ENCODE measurements at regions not wholly inside any gene's neighbourhood (a gene's known extent, or its start where the extent isn't known, plus 50 kb on each side); places are given as distances from the start of the nearest gene placed in this dataset.

- H3K4me3 Mint-ChIP-seq, result no peak overlapping the region
- H3K36me3 Mint-ChIP-seq (ENCODE audit: low read depth), result no peaks in the 10 kb centered on the region
- no peaks in the 10 kb centered on the region for H3K9me3 Mint-ChIP-seq
- DNase-seq, result no peak
- H3K27me3 Mint-ChIP-seq (ENCODE audit: low read depth), result no peaks in the 10 kb centered on the region
- CTCF ChIA-PET, result interaction anchor here (0.6 to 1.4 kb wide), 4 partner anchors 19 to 102 kb away, joined by 3 to 4 read pairs (median 4); no protein-coding TSS in a partner anchor
- H3K27ac Mint-ChIP-seq, result no peak overlapping the region
- H3K4me1 Mint-ChIP-seq (ENCODE audit: low read depth), result no peaks in the 10 kb centered on the region
- intact Hi-C loops (cut with micrococcal nuclease), result no loop called here
These were observed 67.3 kb upstream of the ZFR start for GRCh38 chr5:32511776-32512374.

DNA sequence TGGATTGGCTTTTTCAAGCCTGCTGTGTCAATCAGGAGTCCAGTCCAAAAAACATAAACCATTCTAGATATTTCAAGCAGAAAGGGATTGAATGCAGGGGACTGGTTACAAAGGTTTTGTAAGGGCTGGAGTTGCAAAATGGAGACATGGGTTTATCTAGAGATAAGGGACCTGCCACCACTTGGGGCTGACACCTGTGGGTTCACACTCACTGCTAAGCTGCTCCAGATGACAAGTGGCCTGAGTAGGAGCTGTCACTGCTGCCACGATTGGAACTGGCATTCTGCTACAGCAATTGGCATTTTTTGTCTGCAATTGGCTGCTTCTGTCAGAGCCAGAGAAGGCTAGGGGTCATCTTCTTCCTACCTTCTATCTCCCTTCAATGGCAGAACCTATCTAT, 66.3 kb upstream of the ZFR start:
- Mint-ChIP-seq H3K4me3 (no peak overlapping the region), H3K4me1 (ENCODE audit: low read depth) (peaks cover under 1% of the 10 kb centered on the region), H3K27ac (no peak overlapping the region), H3K36me3 (ENCODE audit: low read depth) (no peaks in the 10 kb centered on the region), H3K27me3 (ENCODE audit: low read depth) (no peaks in the 10 kb centered on the region), H3K9me3 (no peaks in the 10 kb centered on the region)
- no peak for DNase-seq
- CTCF ChIA-PET, result interaction anchor here (1.0 kb wide), 1 partner anchor 79 kb away, joined by 3 read pairs; no protein-coding TSS in a partner anchor
- intact Hi-C loops (cut with micrococcal nuclease), result no loop called here

DNA sequence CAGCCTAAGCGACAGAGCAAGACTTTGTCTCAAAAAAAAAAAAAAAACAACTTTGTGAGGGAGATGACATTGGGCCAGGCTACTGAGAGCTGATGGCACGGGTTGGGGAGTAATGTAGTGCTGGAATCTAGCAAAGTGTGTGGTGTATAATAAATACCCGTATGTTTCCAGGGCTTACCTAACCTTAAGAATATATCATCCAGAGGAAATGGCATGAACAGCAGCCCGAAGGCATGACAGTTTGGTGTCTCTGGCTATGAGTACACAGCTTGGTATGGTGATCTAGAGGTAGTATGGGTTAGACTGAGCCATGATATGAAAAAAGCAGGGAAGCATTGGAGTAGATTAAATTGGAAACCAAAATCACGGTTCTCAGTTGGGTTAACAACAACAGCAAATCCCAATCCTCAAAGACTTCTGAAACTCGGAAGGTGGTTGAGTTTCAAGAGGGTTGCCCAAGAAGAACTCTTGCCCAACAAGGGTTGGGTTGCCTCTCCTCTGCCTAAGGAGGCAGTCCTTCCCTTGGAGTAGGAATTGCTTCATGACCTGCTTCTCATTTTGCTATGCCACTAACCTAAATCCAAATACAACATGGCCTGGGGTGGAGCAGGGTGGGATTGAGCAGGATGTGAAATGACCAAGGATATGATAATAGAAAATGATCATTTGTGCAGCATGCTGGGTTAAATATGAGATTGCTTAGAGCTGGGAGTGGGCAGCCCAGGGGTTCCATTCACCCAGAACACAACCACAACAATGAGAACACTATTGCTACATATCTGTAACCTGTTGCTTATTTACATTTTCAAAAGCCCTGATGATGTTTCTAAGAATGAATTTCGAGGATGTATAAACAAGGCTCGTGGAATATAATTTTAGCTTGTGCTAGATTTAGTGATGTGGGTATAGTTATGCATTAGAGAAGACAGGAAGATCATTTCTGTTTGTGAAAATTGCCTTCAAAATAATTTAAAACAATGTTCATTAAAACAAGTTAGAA, 64.6 kb upstream of the ZFR start:
- Mint-ChIP-seq H3K27ac (no peak overlapping the region), H3K4me3 (no peak overlapping the region), H3K4me1 (ENCODE audit: low read depth) (peaks cover 17% of the 10 kb centered on the region), H3K36me3 (ENCODE audit: low read depth) (no peaks in the 10 kb centered on the region), H3K9me3 (no peaks in the 10 kb centered on the region), H3K27me3 (ENCODE audit: low read depth) (no peaks in the 10 kb centered on the region)
- intact Hi-C loops (cut with micrococcal nuclease), result no loop called here
- CTCF ChIA-PET, result interaction anchor here (0.6 to 1.5 kb wide), 2 partner anchors 45 to 80 kb away, joined by 3 to 8 read pairs; no protein-coding TSS in a partner anchor
- DNase-seq, result no peak

DNA sequence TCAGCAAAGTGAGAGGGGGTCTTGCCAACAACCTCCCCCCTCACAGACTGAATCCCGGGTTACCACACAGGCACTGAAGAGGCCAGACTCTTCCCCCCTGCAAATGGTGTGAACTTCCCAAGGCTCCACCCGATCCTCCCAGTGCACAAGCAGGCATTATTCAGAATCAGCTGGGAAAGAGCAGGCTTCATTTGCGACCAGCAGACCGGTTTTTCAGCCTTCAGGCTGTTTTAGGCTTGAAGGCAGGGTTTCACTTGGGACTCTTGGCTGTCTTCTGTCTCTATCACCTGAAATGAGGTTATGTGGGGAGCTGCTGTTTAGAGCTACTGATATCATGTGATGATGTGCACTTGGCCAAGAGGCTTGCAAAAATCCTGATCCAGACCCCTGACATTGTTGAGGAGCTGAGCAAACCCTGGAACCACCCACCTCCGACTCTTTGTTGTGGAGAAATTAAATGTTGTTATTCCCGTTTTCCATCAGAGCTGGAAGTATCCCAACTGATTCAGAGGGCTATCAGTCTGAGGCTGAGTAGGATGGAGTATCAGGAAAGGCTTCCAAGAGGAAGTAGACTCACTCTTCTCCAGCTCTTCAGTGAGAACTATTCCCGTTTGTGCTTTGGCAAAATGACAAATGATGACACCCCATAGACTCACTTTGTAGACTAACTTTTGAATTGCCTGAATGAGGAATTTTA, 63.3 kb upstream of the ZFR start:
- no peaks in the 10 kb centered on the region for H3K9me3 Mint-ChIP-seq
- H3K36me3 Mint-ChIP-seq (ENCODE audit: low read depth), result no peaks in the 10 kb centered on the region
- intact Hi-C loops (cut with micrococcal nuclease), result no loop called here
- peaks cover 17% of the 10 kb centered on the region for H3K4me1 Mint-ChIP-seq (ENCODE audit: low read depth)
- no peak for DNase-seq
- H3K27me3 Mint-ChIP-seq (ENCODE audit: low read depth), result no peaks in the 10 kb centered on the region
- H3K27ac Mint-ChIP-seq, result no peak overlapping the region
- no peak overlapping the region for H3K4me3 Mint-ChIP-seq
- CTCF ChIA-PET, result interaction anchor here (1.5 to 5.6 kb wide), 2 partner anchors 18 to 81 kb away, joined by 8 to 28 read pairs; no protein-coding TSS in a partner anchor

GRCh38 chr5:32506799-32507198, 62.3 kb upstream of the ZFR start:
- no peaks in the 10 kb centered on the region for H3K27me3 Mint-ChIP-seq (ENCODE audit: low read depth)
- no peaks in the 10 kb centered on the region for H3K36me3 Mint-ChIP-seq (ENCODE audit: low read depth)
- CTCF ChIA-PET, result interaction anchor here (2.4 to 5.6 kb wide), 2 partner anchors 17 to 83 kb away, joined by 19 to 28 read pairs; no protein-coding TSS in a partner anchor
- peaks cover 17% of the 10 kb centered on the region for H3K4me1 Mint-ChIP-seq (ENCODE audit: low read depth)
- no peak for DNase-seq
- H3K9me3 Mint-ChIP-seq, result no peaks in the 10 kb centered on the region
- intact Hi-C loops (cut with micrococcal nuclease), result no loop called here
- no peak overlapping the region for H3K4me3 Mint-ChIP-seq
- H3K27ac Mint-ChIP-seq, result no peak overlapping the region

DNA sequence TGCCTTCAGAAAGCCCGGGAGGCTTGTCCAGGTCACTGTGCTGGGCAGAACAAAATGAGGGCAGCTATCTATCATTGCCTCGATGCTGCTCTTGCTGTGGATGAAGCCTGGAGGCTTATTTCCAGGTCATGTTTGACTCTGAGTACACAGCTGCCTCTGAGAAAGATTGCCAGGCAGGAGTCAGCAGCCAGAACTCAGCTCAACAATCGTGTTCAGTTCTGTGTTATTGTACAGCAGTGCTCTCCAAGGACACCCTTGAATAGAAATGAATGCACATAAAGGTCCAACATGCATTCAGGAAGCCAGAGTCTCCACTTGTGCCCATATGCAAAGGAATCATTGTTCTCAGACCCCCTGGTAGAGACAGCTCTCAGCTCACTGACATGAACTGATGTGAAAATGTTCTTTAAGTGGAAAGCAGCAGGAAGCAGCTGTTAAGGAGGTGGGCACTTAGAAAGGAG, 61.7 kb upstream of the ZFR start:
- Mint-ChIP-seq H3K4me3 (no peak overlapping the region), H3K27me3 (ENCODE audit: low read depth) (no peaks in the 10 kb centered on the region), H3K36me3 (ENCODE audit: low read depth) (no peaks in the 10 kb centered on the region), H3K9me3 (no peaks in the 10 kb centered on the region), H3K27ac (no peak overlapping the region), H3K4me1 (ENCODE audit: low read depth) (peaks cover 17% of the 10 kb centered on the region)
- intact Hi-C loops (cut with micrococcal nuclease), result no loop called here
- CTCF ChIA-PET, result interaction anchor here (1.3 to 5.6 kb wide), 3 partner anchors 16 to 87 kb away, joined by 4 to 28 read pairs (median 19); no protein-coding TSS in a partner anchor
- DNase-seq, result no peak

GRCh38 chr5:32505756-32506155, 61.2 kb upstream of the ZFR start:
- DNase-seq, result no peak
- Mint-ChIP-seq H3K4me1 (ENCODE audit: low read depth) (peaks cover 17% of the 10 kb centered on the region), H3K4me3 (no peak overlapping the region), H3K9me3 (no peaks in the 10 kb centered on the region), H3K36me3 (ENCODE audit: low read depth) (no peaks in the 10 kb centered on the region), H3K27me3 (ENCODE audit: low read depth) (no peaks in the 10 kb centered on the region), H3K27ac (no peak overlapping the region)
- CTCF ChIA-PET, result interaction anchor here (1.3 to 5.6 kb wide), 3 partner anchors 16 to 87 kb away, joined by 4 to 28 read pairs (median 19); no protein-coding TSS in a partner anchor
- intact Hi-C loops (cut with micrococcal nuclease), result no loop called here

GRCh38 chr5:32504989-32505596, 60.6 kb upstream of the ZFR start:
- H3K27ac Mint-ChIP-seq, result no peak overlapping the region
- H3K27me3 Mint-ChIP-seq (ENCODE audit: low read depth), result no peaks in the 10 kb centered on the region
- H3K4me3 Mint-ChIP-seq, result no peak overlapping the region
- CTCF ChIA-PET, result interaction anchor here (1.3 to 5.6 kb wide), 3 partner anchors 15 to 88 kb away, joined by 4 to 28 read pairs (median 19); no protein-coding TSS in a partner anchor
- peak; percentile 26 for DNase-seq
- H3K4me1 Mint-ChIP-seq (ENCODE audit: low read depth), result peaks cover 17% of the 10 kb centered on the region
- H3K9me3 Mint-ChIP-seq, result no peaks in the 10 kb centered on the region
- intact Hi-C loops (cut with micrococcal nuclease), result no loop called here
- H3K36me3 Mint-ChIP-seq (ENCODE audit: low read depth), result no peaks in the 10 kb centered on the region

DNA sequence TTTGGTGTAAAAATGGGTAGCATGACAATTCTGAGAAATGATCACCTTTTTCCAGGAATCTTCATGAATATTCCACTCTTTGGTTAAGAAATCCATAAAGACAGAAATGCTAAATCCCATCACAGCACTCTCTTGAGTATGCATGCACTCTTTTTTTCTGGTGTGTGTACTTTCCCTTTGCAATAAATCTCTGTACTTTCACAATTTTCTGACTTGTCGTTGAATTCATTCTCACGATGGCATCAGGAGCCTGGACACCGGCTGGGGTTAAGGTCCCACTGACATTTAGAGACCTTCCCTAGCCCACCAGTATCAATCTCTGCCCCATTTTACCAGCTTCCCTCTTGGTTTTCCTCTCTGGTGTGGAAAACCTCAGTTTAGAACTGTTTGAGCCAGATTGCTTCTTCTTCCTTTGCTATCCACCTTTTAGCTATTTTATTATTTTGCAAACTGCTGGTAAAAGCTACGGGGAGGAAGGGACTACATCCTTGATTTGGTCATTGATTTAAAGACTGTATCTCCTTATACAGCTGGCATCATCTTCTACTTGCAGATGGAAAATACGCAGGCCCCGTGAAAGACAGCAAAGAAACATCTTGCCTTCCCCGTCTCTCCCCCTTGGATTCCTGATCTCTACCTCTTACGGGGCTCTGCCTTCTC, 59.9 kb upstream of the ZFR start:
- intact Hi-C loops (cut with micrococcal nuclease), result no loop called here
- H3K36me3 Mint-ChIP-seq (ENCODE audit: low read depth), result no peaks in the 10 kb centered on the region

DNA sequence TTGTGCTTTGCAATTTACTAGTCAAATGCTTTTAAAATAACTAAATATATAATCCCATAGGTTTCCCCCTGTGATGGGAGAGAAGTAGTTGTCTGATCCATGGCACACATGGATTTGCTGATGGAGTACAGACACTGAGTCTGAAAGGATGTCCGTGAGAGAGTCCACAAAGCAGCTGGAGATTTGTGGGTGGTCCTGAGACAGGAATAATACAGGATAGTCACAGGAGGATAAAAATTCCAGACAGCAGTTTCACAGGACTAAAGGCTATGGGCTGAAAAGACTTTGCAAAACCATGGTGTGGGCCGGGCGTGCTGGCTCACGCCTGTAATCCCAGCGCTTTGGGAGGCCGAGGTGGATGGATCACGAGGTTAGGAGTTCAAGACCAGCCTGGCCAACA, 58.7 kb upstream of the ZFR start:
- Mint-ChIP-seq H3K9me3 (no peaks in the 10 kb centered on the region), H3K36me3 (ENCODE audit: low read depth) (no peaks in the 10 kb centered on the region), H3K4me1 (ENCODE audit: low read depth) (peaks cover 29% of the 10 kb centered on the region), H3K27ac (no peak overlapping the region), H3K27me3 (ENCODE audit: low read depth) (no peaks in the 10 kb centered on the region), H3K4me3 (no peak overlapping the region)
- intact Hi-C loops (cut with micrococcal nuclease), result no loop called here
- CTCF ChIA-PET, result interaction anchor here (0.7 to 5.6 kb wide), 2 partner anchors 13 to 223 kb away, joined by 3 to 28 read pairs; no protein-coding TSS in a partner anchor
- DNase-seq, result no peak

More for the DNA sequence above, 59.9 kb upstream of the ZFR start:
- peaks cover 21% of the 10 kb centered on the region for H3K4me1 Mint-ChIP-seq (ENCODE audit: low read depth)
- H3K4me3 Mint-ChIP-seq, result no peak overlapping the region
- no peak for DNase-seq
- H3K27me3 Mint-ChIP-seq (ENCODE audit: low read depth), result no peaks in the 10 kb centered on the region
- H3K27ac Mint-ChIP-seq, result no peak overlapping the region
- CTCF ChIA-PET, result interaction anchor here (2.4 to 5.6 kb wide), 2 partner anchors 14 to 85 kb away, joined by 19 to 28 read pairs; no protein-coding TSS in a partner anchor
- no peaks in the 10 kb centered on the region for H3K9me3 Mint-ChIP-seq
